Immature natural killer cell (primary cell): ENCODE measurements at regions not wholly inside any gene's neighbourhood (a gene's known extent, or its start where the extent isn't known, plus 50 kb on each side); places are given as distances from the start of the nearest gene placed in this dataset.

Experiments used
- DNase-seq, 3 donors: peaks; one replicate each; pipeline ENCODE4 v3.0.0; 2022; ENCODE audit warnings: mixed read lengths in 1 of 3
- H3K27ac Mint-ChIP-seq, 6 donors: one replicate each; pipeline ENCODE4 v1.8.0; 2020; ENCODE audit warnings: mixed read lengths in 6 of 6, mild to moderate bottlenecking in 5 of 6, inconsistent platforms in 4 of 6, moderate library complexity in 3 of 6
- H3K27me3 Mint-ChIP-seq, 3 donors: one replicate each; pipeline ENCODE4 v1.8.0; 2020 to 2021; ENCODE audit warnings: low read depth in 3 of 3, mild to moderate bottlenecking in 3 of 3, mixed read lengths in 3 of 3, moderate library complexity in 3 of 3, inconsistent platforms in 1 of 3
- H3K36me3 Mint-ChIP-seq, 3 donors: one replicate each; pipeline ENCODE4 v1.8.0; 2020; ENCODE audit warnings: mixed read lengths in 3 of 3, inconsistent platforms in 2 of 3, mild to moderate bottlenecking in 2 of 3
- H3K4me1 Mint-ChIP-seq, 2 donors: one replicate each; pipeline ENCODE4 v1.8.0; 2020; ENCODE audit warnings: inconsistent platforms in 2 of 2, mild to moderate bottlenecking in 2 of 2, mixed read lengths in 2 of 2, moderate library complexity in 1 of 2
- H3K4me3 Mint-ChIP-seq, 5 donors: one replicate each; pipeline ENCODE4 v1.8.0; 2020; ENCODE audit warnings: mild to moderate bottlenecking in 5 of 5, mixed read lengths in 5 of 5, inconsistent platforms in 3 of 5, moderate library complexity in 3 of 5
- H3K9me3 Mint-ChIP-seq, 6 donors: one replicate each; pipeline ENCODE4 v1.8.0; 2020; ENCODE audit warnings: mild to moderate bottlenecking in 6 of 6, mixed read lengths in 6 of 6, inconsistent platforms in 4 of 6, moderate library complexity in 3 of 6

GRCh38 chr3:72316501-72317279 is 531.6 kb downstream of the SHQ1 start:
- H3K36me3 Mint-ChIP-seq: no peaks in the 10 kb centered on the region
- no peaks in the 10 kb centered on the region for H3K9me3 Mint-ChIP-seq
- peaks cover 1 to 2% (median 2%) of the 10 kb centered on the region in 3 donors for H3K27me3 Mint-ChIP-seq
- H3K27ac Mint-ChIP-seq: peak overlapping the region in 1 of 6 donors; percentile 47
- no peak overlapping the region for H3K4me3 Mint-ChIP-seq
- peaks cover under 1 to 2% of the 10 kb centered on the region in 2 donors for H3K4me1 Mint-ChIP-seq
- no peak for DNase-seq

GRCh38 chr3:72313308-72313707 is 528.4 kb upstream of the PROK2 start:
- Mint-ChIP-seq H3K9me3 (no peaks in the 10 kb centered on the region), H3K36me3 (no peaks in the 10 kb centered on the region), H3K27ac (no peak overlapping the region), H3K4me1 (peaks cover 18 to 19% of the 10 kb centered on the region in 2 donors), H3K4me3 (no peak overlapping the region), H3K27me3 (peaks cover 0 to 1% (median 0%) of the 10 kb centered on the region in 3 donors)
- DNase-seq: no peak

- peak overlapping the region in 1 of 6 donors; percentile 10 for H3K27ac Mint-ChIP-seq
- H3K27me3 Mint-ChIP-seq: peaks cover 0 to 1% (median 0%) of the 10 kb centered on the region in 3 donors
- no peaks in the 10 kb centered on the region for H3K36me3 Mint-ChIP-seq
- H3K4me1 Mint-ChIP-seq: peaks cover 18 to 23% of the 10 kb centered on the region in 2 donors
- no peak for DNase-seq
- no peaks in the 10 kb centered on the region for H3K9me3 Mint-ChIP-seq
- H3K4me3 Mint-ChIP-seq: no peak overlapping the region
Measured at GRCh38 chr3:72312339-72312738, 527.4 kb upstream of the PROK2 start.

- H3K27ac Mint-ChIP-seq: peak overlapping the region in 2 of 6 donors; percentile 37 to 60
- no peaks in the 10 kb centered on the region for H3K36me3 Mint-ChIP-seq
- no peak for DNase-seq
- peaks cover 18 to 25% of the 10 kb centered on the region in 2 donors for H3K4me1 Mint-ChIP-seq
- peak overlapping the region in 2 of 5 donors; percentile 17 to 31 for H3K4me3 Mint-ChIP-seq
- H3K27me3 Mint-ChIP-seq: peaks cover 0 to 3% (median 1%) of the 10 kb centered on the region in 3 donors
- H3K9me3 Mint-ChIP-seq: no peaks in the 10 kb centered on the region
Measured at GRCh38 chr3:72311425-72311824, 526.5 kb upstream of the PROK2 start.

GRCh38 chr3:72310419-72311380 is 525.8 kb upstream of the PROK2 start:
- Mint-ChIP-seq H3K4me3 (peak overlapping the region; percentile 65 to 85 (median 76)), H3K9me3 (no peaks in the 10 kb centered on the region), H3K27me3 (peaks cover 0 to 3% (median 0%) of the 10 kb centered on the region in 3 donors), H3K4me1 (peaks cover 18 to 25% of the 10 kb centered on the region in 2 donors), H3K27ac (peak overlapping the region; percentile 74 to 97 (median 85)), H3K36me3 (no peaks in the 10 kb centered on the region)
- DNase-seq: peak; percentile 13 to 24 (median 24)

GRCh38 chr3:72309661-72310418 is 524.9 kb upstream of the PROK2 start:
- Mint-ChIP-seq H3K36me3 (no peaks in the 10 kb centered on the region), H3K4me3 (peak overlapping the region in 4 of 5 donors; percentile 65 to 85 (median 77)), H3K27me3 (peaks cover 0 to 3% (median 0%) of the 10 kb centered on the region in 3 donors), H3K9me3 (no peaks in the 10 kb centered on the region), H3K27ac (peak overlapping the region; percentile 74 to 97 (median 85)), H3K4me1 (peaks cover 18 to 25% of the 10 kb centered on the region in 2 donors)
- DNase-seq: no peak

GRCh38 chr3:72308641-72309040 is 523.7 kb upstream of the PROK2 start:
- H3K4me1 Mint-ChIP-seq: peaks cover 18 to 25% of the 10 kb centered on the region in 2 donors
- DNase-seq: no peak
- H3K9me3 Mint-ChIP-seq: no peaks in the 10 kb centered on the region
- H3K27ac Mint-ChIP-seq: no peak overlapping the region
- H3K27me3 Mint-ChIP-seq: peaks cover 0 to 7% (median 3%) of the 10 kb centered on the region in 3 donors
- H3K4me3 Mint-ChIP-seq: no peak overlapping the region
- H3K36me3 Mint-ChIP-seq: no peaks in the 10 kb centered on the region

GRCh38 chr3:72307438-72308115 is 522.6 kb upstream of the PROK2 start:
- DNase-seq: no peak
- Mint-ChIP-seq H3K9me3 (no peaks in the 10 kb centered on the region), H3K27me3 (peaks cover 0 to 7% (median 3%) of the 10 kb centered on the region in 3 donors), H3K4me3 (no peak overlapping the region), H3K36me3 (no peaks in the 10 kb centered on the region), H3K4me1 (peaks cover 18 to 25% of the 10 kb centered on the region in 2 donors), H3K27ac (no peak overlapping the region)

GRCh38 chr3:72306800-72307341 is 521.9 kb upstream of the PROK2 start:
- no peaks in the 10 kb centered on the region for H3K9me3 Mint-ChIP-seq
- H3K36me3 Mint-ChIP-seq: no peaks in the 10 kb centered on the region
- H3K4me1 Mint-ChIP-seq: peaks cover 17 to 25% of the 10 kb centered on the region in 2 donors
- DNase-seq: no peak
- peaks cover 0 to 7% (median 3%) of the 10 kb centered on the region in 3 donors for H3K27me3 Mint-ChIP-seq
- H3K4me3 Mint-ChIP-seq: no peak overlapping the region
- no peak overlapping the region for H3K27ac Mint-ChIP-seq

GRCh38 chr3:72303926-72304325 is 519.0 kb upstream of the PROK2 start:
- Mint-ChIP-seq H3K4me1 (peaks cover 0 to 6% of the 10 kb centered on the region in 2 donors), H3K36me3 (no peaks in the 10 kb centered on the region), H3K4me3 (no peak overlapping the region), H3K27ac (no peak overlapping the region), H3K27me3 (peaks cover 2 to 7% (median 4%) of the 10 kb centered on the region in 3 donors), H3K9me3 (peaks cover 0 to 3% (median 0%) of the 10 kb centered on the region in 6 donors)
- DNase-seq: no peak

GRCh38 chr3:72301779-72302178 is 516.8 kb upstream of the PROK2 start:
- peaks cover 0 to 3% (median 0%) of the 10 kb centered on the region in 6 donors for H3K9me3 Mint-ChIP-seq
- H3K4me3 Mint-ChIP-seq: no peak overlapping the region
- no peak overlapping the region for H3K27ac Mint-ChIP-seq
- H3K4me1 Mint-ChIP-seq: no peaks in the 10 kb centered on the region
- H3K36me3 Mint-ChIP-seq: no peaks in the 10 kb centered on the region
- H3K27me3 Mint-ChIP-seq: peaks cover 2 to 9% (median 2%) of the 10 kb centered on the region in 3 donors
- no peak for DNase-seq

- no peak overlapping the region for H3K4me3 Mint-ChIP-seq
- peaks cover 0 to 3% (median 0%) of the 10 kb centered on the region in 6 donors for H3K9me3 Mint-ChIP-seq
- H3K36me3 Mint-ChIP-seq: no peaks in the 10 kb centered on the region
- peaks cover 2 to 9% (median 2%) of the 10 kb centered on the region in 3 donors for H3K27me3 Mint-ChIP-seq
- DNase-seq: no peak
- no peak overlapping the region for H3K27ac Mint-ChIP-seq
- H3K4me1 Mint-ChIP-seq: no peaks in the 10 kb centered on the region
Measured at GRCh38 chr3:72300621-72301020, 515.7 kb upstream of the PROK2 start.
